HL-60 (cell line): ENCODE measurements at regions not wholly inside any gene's neighbourhood (a gene's known extent, or its start where the extent isn't known, plus 50 kb on each side); places are given as distances from the start of the nearest gene placed in this dataset.

Source experiments
- CTCF ChIP-seq: IDR thresholded peaks from one replicate; pipeline ENCODE4 v1.5.1; 2011; ENCODE audit warnings: low read length, control low read depth, inconsistent platforms; ENCODE audit not compliant: insufficient read depth
- GABPA ChIP-seq: IDR thresholded peaks from 2 replicates; pipeline ENCODE4 v1.6.1; 2012; ENCODE audit warnings: low read depth
- POLR2AphosphoS5 ChIP-seq: IDR thresholded peaks from 2 replicates; pipeline ENCODE4 v1.6.1; 2012; ENCODE audit warnings: low read depth
- REST ChIP-seq: IDR thresholded peaks from 2 replicates; pipeline ENCODE4 v1.6.1; 2012; ENCODE audit warnings: low read depth; ENCODE audit not compliant: insufficient replicate concordance

- TF ChIP-seq CTCF, result no peak
- no peak for TF ChIP-seq POLR2AphosphoS5
- no peak for TF ChIP-seq GABPA
- no peak for TF ChIP-seq REST
Observed at GRCh38 chr3:150265305-150265704, 142.8 kb upstream of the TSC22D2 start.
